Right cardiac atrium (tissue), 5 donors: ENCODE measurements at regions not wholly inside any gene's neighbourhood (a gene's known extent, or its start where the extent isn't known, plus 50 kb on each side); places are given as distances from the start of the nearest gene placed in this dataset.
"Not testable (repeated sequence)": the region's sequence is repeated elsewhere in the genome, so short reads cannot be mapped to it uniquely, and the experiment has no call there.

Experiments used
- ATAC-seq, 2 donors: fragments of 200-7000 bp; cut with Tn5 transposase; one replicate each; pipeline versions ENCODE4 v1.8.0 to v1.9.1; 2020; ENCODE audit warnings: moderate library complexity in 2 of 2, mild to moderate bottlenecking in 1 of 2
- DNase-seq, 3 donors: peaks; one replicate each; pipeline ENCODE4 v3.0.0-alpha.2; 2020
- H3K27ac ChIP-seq: one replicate; pipeline ENCODE4 v1.5.1; 2013; ENCODE audit warnings: mild to moderate bottlenecking, low read length, control low read depth, moderate library complexity
- H3K27me3 ChIP-seq: one replicate; pipeline ENCODE4 v1.6.1; 2013; ENCODE audit not compliant: control insufficient read depth, insufficient read depth
- H3K4me1 ChIP-seq: one replicate; pipeline ENCODE4 v1.6.1; 2013; ENCODE audit warnings: low read length; ENCODE audit not compliant: control insufficient read depth, insufficient read depth
- H3K4me3 ChIP-seq: one replicate; pipeline ENCODE4 v1.5.1; 2013; ENCODE audit warnings: low read length, control low read depth
- H3K9me3 ChIP-seq: one replicate; pipeline ENCODE4 v1.6.1; 2013; ENCODE audit warnings: low read length; ENCODE audit not compliant: control insufficient read depth
- WGBS: extraction: QIAGEN DNeasy Blood & Tissue Kit; methylation state at CpG from one replicate; pipeline ENCODE4 v1.1.7; 2013; 5-methylcytosine and 5-hydroxymethylcytosine counted together
- intact Hi-C, 4 donors: fragments of 100-400 bp; cut with DNase I; formaldehyde crosslinking; loops; one replicate each; pipeline versions ENCODE4 v1.11.0 to v1.14.0; 2022 to 2023
- donor health status: healthy with polysubstance abuse.
- donor health status: DM: no; HTN: yes; CAD: no.
- donor health status: DM: no; HTN: no; CAD: no.
- donor health status: DM: no; HTN: yes; CAD: no; lungs with severe emphysema.
- donor health status: DM: yes; HTN: yes; CAD: no.

- Histone ChIP-seq H3K9me3 (no peaks in the 10 kb centered on the region), H3K27me3 (no peaks in the 10 kb centered on the region), H3K4me3 (no peak overlapping the region), H3K4me1 (no peaks in the 10 kb centered on the region), H3K27ac (no peak overlapping the region)
- 83% methylated on average over 6 of the region's 6 CpGs for WGBS
- intact Hi-C loops: no loop called here
- no peak for DNase-seq
- ATAC-seq: no peak
Observed at GRCh38 chr2:72078773-72079172, 68.9 kb downstream of the CYP26B1 start.

DNA sequence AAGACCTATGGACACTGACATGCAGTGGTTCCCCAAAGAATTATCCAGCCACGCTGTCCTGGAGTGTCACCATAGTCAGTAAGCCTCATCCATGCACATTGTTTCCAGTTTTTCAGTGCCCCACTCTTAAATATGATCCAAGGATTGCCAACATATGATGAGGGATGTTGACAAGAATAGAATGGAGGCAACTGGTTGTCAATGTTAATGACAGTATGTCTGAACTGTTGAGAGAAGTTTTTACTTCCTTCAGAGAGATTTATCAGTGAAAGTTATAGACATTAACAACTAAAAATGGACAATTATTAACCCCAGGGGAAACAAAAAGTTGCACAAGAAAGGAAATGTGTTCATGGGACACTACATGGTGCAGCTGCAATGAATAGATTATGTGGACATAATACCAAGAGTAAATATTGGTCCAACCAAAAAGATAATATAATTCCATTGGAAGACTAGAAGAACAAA lies 69.9 kb downstream of the CYP26B1 start:
- Histone ChIP-seq H3K9me3 (no peaks in the 10 kb centered on the region), H3K4me1 (no peaks in the 10 kb centered on the region), H3K4me3 (no peak overlapping the region), H3K27me3 (no peaks in the 10 kb centered on the region), H3K27ac (no peak overlapping the region)
- intact Hi-C loops: no loop called here
- no peak for DNase-seq
- 86% methylated on average over 1 of the region's 1 CpG for WGBS
- no peak for ATAC-seq

- H3K4me3 ChIP-seq, H3K27ac ChIP-seq, ATAC-seq, H3K4me1 ChIP-seq, H3K9me3 ChIP-seq, DNase-seq, H3K27me3 ChIP-seq, intact Hi-C loops: not testable (repeated sequence)
- WGBS: 86% methylated on average over 8 of the region's 8 CpGs
Observed at GRCh38 chr2:72073373-72073772, 74.3 kb downstream of the CYP26B1 start.

DNA sequence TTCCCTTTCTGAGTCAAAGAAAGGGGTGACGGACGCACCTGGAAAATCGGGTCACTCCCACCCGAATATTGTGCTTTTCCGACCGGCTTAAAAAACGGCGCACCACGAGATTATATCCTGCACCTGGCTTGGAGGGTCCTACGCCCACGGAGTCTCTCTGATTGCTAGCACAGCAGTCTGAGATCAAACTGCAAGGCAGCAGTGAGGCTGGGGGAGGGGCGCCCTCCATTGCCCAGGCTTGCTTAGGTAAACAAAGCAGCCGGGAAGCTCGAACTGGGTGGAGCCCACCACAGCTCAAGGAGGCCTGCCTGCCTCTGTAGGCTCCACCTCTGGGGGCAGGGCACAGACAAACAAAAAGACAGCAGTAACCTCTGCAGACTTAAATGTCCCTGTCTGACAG lies 83.5 kb downstream of the CYP26B1 start:
- H3K27ac ChIP-seq, ATAC-seq, H3K27me3 ChIP-seq, H3K4me1 ChIP-seq, H3K4me3 ChIP-seq, DNase-seq, H3K9me3 ChIP-seq, intact Hi-C loops: not testable (repeated sequence)
- WGBS: 80% methylated on average over 14 of the region's 14 CpGs

DNA sequence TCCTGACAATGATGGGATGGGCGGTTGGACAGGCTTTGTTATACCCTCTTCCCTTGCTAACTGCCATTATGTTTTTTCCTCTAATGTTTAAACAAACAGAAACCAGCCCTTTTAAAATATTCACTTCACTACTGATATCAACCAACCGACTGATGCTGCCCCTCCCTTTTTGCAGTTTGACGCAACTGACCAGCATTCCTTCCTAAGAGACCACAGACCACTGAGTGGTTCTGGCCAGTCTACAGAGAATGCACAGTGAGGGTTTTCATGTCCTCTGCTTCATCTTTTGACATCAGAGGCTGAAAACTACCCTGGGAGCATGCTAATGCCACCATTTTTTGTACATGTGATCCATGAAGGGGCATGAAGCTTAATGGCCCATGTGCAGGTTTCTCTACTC lies 85.3 kb downstream of the CYP26B1 start:
- no peak for DNase-seq

GRCh38 chr2:72057308-72057707 lies 90.4 kb downstream of the CYP26B1 start:
- WGBS: 75% methylated on average over 1 of the region's 1 CpG
- intact Hi-C loops: no loop called here
- no peaks in the 10 kb centered on the region for H3K4me1 ChIP-seq
- ATAC-seq (no peak), DNase-seq (no peak)
- no peaks in the 10 kb centered on the region for H3K9me3 ChIP-seq
- H3K27me3 ChIP-seq: no peaks in the 10 kb centered on the region
- H3K4me3 ChIP-seq: no peak overlapping the region
- no peak overlapping the region for H3K27ac ChIP-seq

More for the DNA sequence above, 85.3 kb downstream of the CYP26B1 start:
- H3K4me3 ChIP-seq: no peak overlapping the region
- H3K27me3 ChIP-seq: no peaks in the 10 kb centered on the region
- intact Hi-C loops: no loop called here
- H3K27ac ChIP-seq: no peak overlapping the region
- ATAC-seq: no peak
- no peaks in the 10 kb centered on the region for H3K9me3 ChIP-seq
- H3K4me1 ChIP-seq: no peaks in the 10 kb centered on the region
- 81% methylated on average over 3 of the region's 3 CpGs for WGBS

GRCh38 chr2:72051971-72052505 lies 95.6 kb downstream of the CYP26B1 start:
- ATAC-seq: no peak
- intact Hi-C loops: no loop called here
- Histone ChIP-seq H3K27me3 (no peaks in the 10 kb centered on the region), H3K4me1 (no peaks in the 10 kb centered on the region), H3K27ac (no peak overlapping the region), H3K9me3 (no peaks in the 10 kb centered on the region), H3K4me3 (no peak overlapping the region)
- no peak for DNase-seq
- 79% methylated on average over 4 of the region's 4 CpGs for WGBS

GRCh38 chr2:72051204-72051603 lies 96.5 kb downstream of the CYP26B1 start:
- Histone ChIP-seq H3K9me3 (no peaks in the 10 kb centered on the region), H3K4me3 (no peak overlapping the region), H3K27me3 (no peaks in the 10 kb centered on the region), H3K4me1 (no peaks in the 10 kb centered on the region), H3K27ac (no peak overlapping the region)
- ATAC-seq (no peak), DNase-seq (no peak)
- 71% methylated on average over 2 of the region's 2 CpGs for WGBS
- intact Hi-C loops: no loop called here

DNA sequence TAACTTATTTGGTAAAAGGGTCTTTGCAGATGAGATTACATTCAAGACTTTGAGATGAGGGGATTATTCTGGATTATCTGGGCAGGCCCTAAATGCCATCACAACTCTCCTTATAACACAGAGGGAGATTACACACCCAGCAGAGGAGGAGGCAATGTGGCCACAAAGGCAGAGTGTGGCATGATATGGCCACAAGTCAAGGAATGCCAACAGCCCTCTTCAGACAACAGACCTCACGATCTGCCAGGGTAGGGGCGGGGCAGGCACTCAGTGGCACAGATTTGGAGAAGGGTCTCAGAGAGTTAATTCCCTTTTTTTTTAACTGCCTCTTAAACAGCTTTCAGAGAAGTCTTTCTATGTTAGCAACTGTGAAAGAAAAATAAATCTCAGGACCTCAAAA lies 96.9 kb downstream of the CYP26B1 start:
- Histone ChIP-seq H3K4me3 (no peak overlapping the region), H3K9me3 (no peaks in the 10 kb centered on the region), H3K4me1 (no peaks in the 10 kb centered on the region), H3K27ac (no peak overlapping the region), H3K27me3 (no peaks in the 10 kb centered on the region)
- DNase-seq (no peak), ATAC-seq (no peak)
- intact Hi-C loops: no loop called here
- WGBS: 76% methylated on average over 2 of the region's 2 CpGs

GRCh38 chr2:72048881-72049477 lies 98.7 kb downstream of the CYP26B1 start:
- no peaks in the 10 kb centered on the region for H3K4me1 ChIP-seq
- no peak for DNase-seq
- H3K27ac ChIP-seq: no peak overlapping the region
- H3K27me3 ChIP-seq: no peaks in the 10 kb centered on the region
- intact Hi-C loops: no loop called here
- no peaks in the 10 kb centered on the region for H3K9me3 ChIP-seq
- no peak for ATAC-seq
- H3K4me3 ChIP-seq: no peak overlapping the region

GRCh38 chr2:72043985-72044384 lies 103.7 kb downstream of the CYP26B1 start:
- no peak for ATAC-seq
- no peak overlapping the region for H3K4me3 ChIP-seq
- H3K4me1 ChIP-seq: no peaks in the 10 kb centered on the region
- H3K27me3 ChIP-seq: no peaks in the 10 kb centered on the region
- H3K9me3 ChIP-seq: no peaks in the 10 kb centered on the region
- no peak for DNase-seq
- no peak overlapping the region for H3K27ac ChIP-seq
- intact Hi-C loops: no loop called here

DNA sequence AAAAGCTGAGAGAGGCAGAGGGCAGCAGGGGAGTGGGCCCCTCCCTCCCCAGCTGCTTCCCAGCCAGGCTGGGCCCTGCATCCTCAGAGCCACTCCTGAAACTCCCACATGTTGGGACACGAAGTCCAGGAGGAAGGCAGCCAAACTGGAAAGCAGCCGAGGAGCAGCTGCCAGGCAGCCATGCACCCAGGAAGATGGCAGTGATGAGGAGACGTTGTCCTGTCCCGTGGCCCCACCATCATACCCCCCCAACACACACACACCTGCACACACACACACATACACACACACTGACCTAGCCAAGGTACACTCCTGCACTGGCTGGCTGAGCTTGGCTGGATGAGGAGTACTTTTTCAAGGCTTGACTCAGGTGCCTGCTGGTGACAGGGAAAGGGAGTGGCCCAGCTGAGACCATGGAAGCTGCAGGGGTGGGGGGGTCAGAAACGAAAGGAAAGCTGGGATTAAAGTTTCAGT lies 106.0 kb downstream of the CYP26B1 start:
- no peaks in the 10 kb centered on the region for H3K9me3 ChIP-seq
- H3K4me3 ChIP-seq: no peak overlapping the region
- no peak for ATAC-seq
- intact Hi-C loops: no loop called here
- no peak for DNase-seq
- H3K27ac ChIP-seq: no peak overlapping the region
- WGBS: 40% methylated on average over 5 of the region's 5 CpGs
- no peaks in the 10 kb centered on the region for H3K4me1 ChIP-seq
- H3K27me3 ChIP-seq: no peaks in the 10 kb centered on the region
